Activated CD4-positive, CD25-positive, alpha-beta regulatory T cell treated with anti-CD3 and anti-CD28 coated beads, Interleukin-2, amount 50 U/mL, for 16 hours (primary cell): ENCODE measurements at regions not wholly inside any gene's neighbourhood (a gene's known extent, or its start where the extent isn't known, plus 50 kb on each side); places are given as distances from the start of the nearest gene placed in this dataset.

Source experiments
- DNase-seq: peaks from one replicate; pipeline ENCODE4 v3.0.0-alpha.2; 2020; ENCODE audit warnings: low read depth, low spot score

GRCh38 chr13:75132701-75133695 lies 349.0 kb downstream of the TBC1D4 start:
- no peak for DNase-seq

- DNase-seq = no peak
Observed at GRCh38 chr13:75129331-75129730, 352.6 kb downstream of the TBC1D4 start.

- no peak for DNase-seq
Observed at GRCh38 chr13:75124415-75124814, 357.6 kb downstream of the TBC1D4 start.

GRCh38 chr13:75123428-75123827 lies 358.5 kb downstream of the TBC1D4 start:
- DNase-seq = no peak

- DNase-seq = no peak
Observed at GRCh38 chr13:75120085-75120484, 361.9 kb downstream of the TBC1D4 start.

GRCh38 chr13:75115171-75115570 lies 366.8 kb downstream of the TBC1D4 start:
- no peak for DNase-seq

- DNase-seq = no peak
Observed at GRCh38 chr13:75103976-75104375, 378.0 kb downstream of the TBC1D4 start.

- DNase-seq = no peak
Observed at GRCh38 chr13:75102001-75102716, 379.8 kb downstream of the TBC1D4 start.

- DNase-seq = no peak
Observed at GRCh38 chr13:75101348-75101747, 380.6 kb downstream of the TBC1D4 start.

GRCh38 chr13:75092143-75092542 lies 389.8 kb downstream of the TBC1D4 start:
- DNase-seq = no peak

- DNase-seq = no peak
Observed at GRCh38 chr13:75091718-75092117, 390.3 kb downstream of the TBC1D4 start.

- no peak for DNase-seq
Observed at GRCh38 chr13:75090872-75091615, 390.9 kb downstream of the TBC1D4 start.

- DNase-seq = no peak
Observed at GRCh38 chr13:75088915-75089314, 393.1 kb downstream of the TBC1D4 start.

- no peak for DNase-seq
Observed at GRCh38 chr13:75079226-75079625, 402.7 kb downstream of the TBC1D4 start.

- DNase-seq = no peak
Observed at GRCh38 chr13:75076476-75076875, 405.5 kb downstream of the TBC1D4 start.

GRCh38 chr13:75073786-75074185 lies 408.2 kb downstream of the TBC1D4 start:
- no peak for DNase-seq

GRCh38 chr13:75072891-75073290 lies 409.1 kb downstream of the TBC1D4 start:
- no peak for DNase-seq

- DNase-seq = no peak
Observed at GRCh38 chr13:75072368-75072767, 409.6 kb downstream of the TBC1D4 start.

- DNase-seq = no peak
Observed at GRCh38 chr13:75071796-75072195, 410.2 kb downstream of the TBC1D4 start.

- DNase-seq = no peak
Observed at GRCh38 chr13:75071395-75071794, 410.6 kb downstream of the TBC1D4 start.

- DNase-seq = no peak
Observed at GRCh38 chr13:75061909-75062308, 420.1 kb downstream of the TBC1D4 start.

GRCh38 chr13:75055296-75055695 lies 426.7 kb downstream of the TBC1D4 start:
- DNase-seq = no peak
